ENCODE measurements at regions not wholly inside any gene's neighbourhood (a gene's known extent, or its start where the extent isn't known, plus 50 kb on each side); places are given as distances from the start of the nearest gene placed in this dataset.
A peak's percentile ranks its signal among the peaks of the same experiment; 100 is the strongest.

GRCh38 chr2:10201201-10201600, 78.7 kb downstream of the RRM2 start:
- DNase-seq (ENCODE audit: low read depth): no peak

GRCh38 chr2:10202131-10202665, 79.7 kb downstream of the RRM2 start:
- no peak for DNase-seq (ENCODE audit: low read depth)

GRCh38 chr2:10204326-10205161, 82.0 kb downstream of the RRM2 start:
- peak; percentile 44 for DNase-seq (ENCODE audit: low read depth)

- no peak for DNase-seq (ENCODE audit: low read depth)
Measured at GRCh38 chr2:10205162-10205475, 82.6 kb downstream of the RRM2 start.

GRCh38 chr2:10208736-10209135, 86.2 kb downstream of the RRM2 start:
- DNase-seq (ENCODE audit: low read depth): no peak

- DNase-seq (ENCODE audit: low read depth): no peak
Measured at GRCh38 chr2:10209406-10209935, 86.9 kb downstream of the RRM2 start.

- no peak for DNase-seq (ENCODE audit: low read depth)
Measured at GRCh38 chr2:10210336-10210735, 87.8 kb downstream of the RRM2 start.

- no peak for DNase-seq (ENCODE audit: low read depth)
Measured at GRCh38 chr2:10211844-10212422, 89.4 kb downstream of the RRM2 start.

GRCh38 chr2:10212827-10213226, 89.9 kb upstream of the HPCAL1 start:
- DNase-seq (ENCODE audit: low read depth): no peak

- DNase-seq (ENCODE audit: low read depth): no peak
Measured at GRCh38 chr2:10214179-10214578, 88.5 kb upstream of the HPCAL1 start.

- DNase-seq (ENCODE audit: low read depth): peak; percentile 38
Measured at GRCh38 chr2:10215393-10215935, 87.2 kb upstream of the HPCAL1 start.

- peak; percentile 20 for DNase-seq (ENCODE audit: low read depth)
Measured at GRCh38 chr2:10216677-10217488, 85.8 kb upstream of the HPCAL1 start.

GRCh38 chr2:10217489-10218435, 84.9 kb upstream of the HPCAL1 start:
- DNase-seq (ENCODE audit: low read depth): no peak

GRCh38 chr2:10220045-10220901, 82.4 kb upstream of the HPCAL1 start:
- DNase-seq (ENCODE audit: low read depth): peak; percentile 48

- DNase-seq (ENCODE audit: low read depth): peak; percentile 71
Measured at GRCh38 chr2:10220902-10221391, 81.8 kb upstream of the HPCAL1 start.

GRCh38 chr2:10221443-10221842, 81.3 kb upstream of the HPCAL1 start:
- no peak for DNase-seq (ENCODE audit: low read depth)

GRCh38 chr2:10221976-10222870, 80.5 kb upstream of the HPCAL1 start:
- DNase-seq (ENCODE audit: low read depth): no peak

GRCh38 chr2:10223471-10223870, 79.2 kb upstream of the HPCAL1 start:
- no peak for DNase-seq (ENCODE audit: low read depth)
